ENCODE measurements at regions not wholly inside any gene's neighbourhood (a gene's known extent, or its start where the extent isn't known, plus 50 kb on each side); places are given as distances from the start of the nearest gene placed in this dataset.

DNA sequence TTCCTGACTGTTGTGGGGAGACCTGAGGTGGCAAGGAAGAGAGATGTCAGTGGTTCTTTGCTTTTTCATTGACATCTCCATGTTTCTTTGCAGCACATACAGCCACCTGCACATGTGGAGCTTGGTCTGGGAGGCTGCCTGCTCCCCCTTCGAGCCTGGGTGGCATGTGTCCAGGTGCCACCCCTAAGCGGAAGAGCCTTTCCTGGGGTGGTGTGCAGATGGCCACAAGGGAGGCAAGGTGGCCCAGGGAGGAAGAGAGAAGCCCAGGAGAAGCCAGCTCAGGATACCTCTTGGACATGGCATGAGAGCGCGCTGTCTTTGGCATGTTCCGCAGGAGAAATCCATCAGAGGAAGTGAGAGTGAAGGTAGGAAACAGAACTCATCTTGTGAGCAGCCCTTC lies 105.9 kb upstream of the NPTX2 start:
- TF ChIP-seq, protein P1, sequence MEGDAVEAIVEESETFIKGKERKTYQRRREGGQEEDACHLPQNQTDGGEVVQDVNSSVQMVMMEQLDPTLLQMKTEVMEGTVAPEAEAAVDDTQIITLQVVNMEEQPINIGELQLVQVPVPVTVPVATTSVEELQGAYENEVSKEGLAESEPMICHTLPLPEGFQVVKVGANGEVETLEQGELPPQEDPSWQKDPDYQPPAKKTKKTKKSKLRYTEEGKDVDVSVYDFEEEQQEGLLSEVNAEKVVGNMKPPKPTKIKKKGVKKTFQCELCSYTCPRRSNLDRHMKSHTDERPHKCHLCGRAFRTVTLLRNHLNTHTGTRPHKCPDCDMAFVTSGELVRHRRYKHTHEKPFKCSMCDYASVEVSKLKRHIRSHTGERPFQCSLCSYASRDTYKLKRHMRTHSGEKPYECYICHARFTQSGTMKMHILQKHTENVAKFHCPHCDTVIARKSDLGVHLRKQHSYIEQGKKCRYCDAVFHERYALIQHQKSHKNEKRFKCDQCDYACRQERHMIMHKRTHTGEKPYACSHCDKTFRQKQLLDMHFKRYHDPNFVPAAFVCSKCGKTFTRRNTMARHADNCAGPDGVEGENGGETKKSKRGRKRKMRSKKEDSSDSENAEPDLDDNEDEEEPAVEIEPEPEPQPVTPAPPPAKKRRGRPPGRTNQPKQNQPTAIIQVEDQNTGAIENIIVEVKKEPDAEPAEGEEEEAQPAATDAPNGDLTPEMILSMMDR (IDR thresholded peaks at IDR 0.05): no peak
- no peak for TF ChIP-seq POLR2A (IDR thresholded peaks at IDR 0.05)
- TF ChIP-seq POLR2AphosphoS5 (IDR thresholded peaks at IDR 0.05): no peak
